Naive thymus-derived CD4-positive, alpha-beta T cell (primary cell): ENCODE measurements at regions not wholly inside any gene's neighbourhood (a gene's known extent, or its start where the extent isn't known, plus 50 kb on each side); places are given as distances from the start of the nearest gene placed in this dataset.
"Not testable (repeated sequence)": the region's sequence is repeated elsewhere in the genome, so short reads cannot be mapped to it uniquely, and the experiment has no call there.

ENCODE experiments used
- ATAC-seq: fragments of 150-1000 bp; cut with Tn5 transposase; 2 replicates; pipeline ENCODE4 v1.10.0; 2021; ENCODE audit warnings: mild to moderate bottlenecking, moderate library complexity
- CTCF ChIA-PET: fragments of 350-600 bp; sonication (Branson Sonifier 250); formaldehyde crosslinking; loops from one replicate; lab custom pipeline; 2021; ENCODE audit warnings: antibody characterized with exemption; lab: Charles Lee
- POLR2A ChIA-PET: fragments of 350-600 bp; sonication (Branson Sonifier 250); formaldehyde crosslinking; loops from one replicate; lab custom pipeline; 2021; ENCODE audit warnings: antibody characterized with exemption, inconsistent platforms; lab: Charles Lee
- DNase-seq, 9 donors: peaks; one replicate each; pipeline versions ENCODE4 v3.0.0 to v3.0.0-alpha.2; 2020 to 2022; ENCODE audit warnings: mixed read lengths in 1 of 9
- H3K27ac ChIP-seq: one replicate; pipeline ENCODE4 v1.7.0; 2013; ENCODE audit warnings: mild to moderate bottlenecking, low read depth, low read length, moderate library complexity
- H3K27me3 ChIP-seq, 2 donors: one replicate each; pipeline ENCODE4 v1.7.0; 2013; ENCODE audit warnings: low read length in 2 of 2, mild to moderate bottlenecking in 2 of 2, moderate library complexity in 2 of 2; ENCODE audit not compliant: control insufficient read depth in 2 of 2, insufficient read depth in 2 of 2
- H3K36me3 ChIP-seq, 3 experiments: 1 replicate in 2 of 3; 2 replicates in 1 of 3; pipeline ENCODE4 v1.7.0; 2013; ENCODE audit warnings: low read length in 3 of 3, mild to moderate bottlenecking in 3 of 3, moderate library complexity in 1 of 3; ENCODE audit not compliant: insufficient read depth in 3 of 3, control insufficient read depth in 2 of 3
- H3K4me1 ChIP-seq, 2 donors: one replicate each; pipeline ENCODE4 v1.7.0; 2013; ENCODE audit warnings: low read length in 2 of 2, mild to moderate bottlenecking in 2 of 2, moderate library complexity in 1 of 2; ENCODE audit not compliant: control insufficient read depth in 2 of 2, insufficient read depth in 2 of 2
- H3K4me3 ChIP-seq: 2 replicates; pipeline ENCODE4 v1.7.0; 2013; ENCODE audit warnings: mild to moderate bottlenecking, low read length
- H3K9me3 ChIP-seq, 3 experiments: 1 replicate in 2 of 3; 2 replicates in 1 of 3; pipeline ENCODE4 v1.7.0; 2013; ENCODE audit warnings: low read length in 3 of 3; ENCODE audit not compliant: control insufficient read depth in 2 of 3
- H3K27ac Mint-ChIP-seq, 9 donors: one replicate each; pipeline ENCODE4 v1.8.0; 2020 to 2022; ENCODE audit warnings: mixed read lengths in 9 of 9, mild to moderate bottlenecking in 8 of 9, moderate library complexity in 5 of 9, inconsistent platforms in 2 of 9
- H3K27me3 Mint-ChIP-seq, 5 donors: one replicate each; pipeline ENCODE4 v1.8.0; 2021 to 2022; ENCODE audit warnings: mixed read lengths in 5 of 5, mild to moderate bottlenecking in 1 of 5
- H3K36me3 Mint-ChIP-seq, 5 donors: one replicate each; pipeline ENCODE4 v1.8.0; 2020 to 2022; ENCODE audit warnings: mixed read lengths in 5 of 5, mild to moderate bottlenecking in 3 of 5, inconsistent platforms in 1 of 5
- H3K4me1 Mint-ChIP-seq, 7 donors: one replicate each; pipeline ENCODE4 v1.8.0; 2020 to 2022; ENCODE audit warnings: mixed read lengths in 7 of 7, mild to moderate bottlenecking in 3 of 7, inconsistent platforms in 1 of 7
- H3K4me3 Mint-ChIP-seq, 10 donors: one replicate each; pipeline ENCODE4 v1.8.0; 2020 to 2022; ENCODE audit warnings: mild to moderate bottlenecking in 10 of 10, mixed read lengths in 10 of 10, moderate library complexity in 6 of 10, inconsistent platforms in 2 of 10
- H3K9me3 Mint-ChIP-seq, 11 donors: one replicate each; pipeline ENCODE4 v1.8.0; 2020 to 2022; ENCODE audit warnings: mixed read lengths in 11 of 11, mild to moderate bottlenecking in 4 of 11, inconsistent platforms in 1 of 11, moderate library complexity in 1 of 11
- intact Hi-C, 2 donors: fragments of 100-400 bp; cut with micrococcal nuclease; formaldehyde crosslinking; loops; one replicate each; pipeline ENCODE4 v1.15.1; 2023

GRCh38 chr9:73441890-73442818, 290.5 kb downstream of the ANXA1 start:
- intact Hi-C loops = no loop called here
- ChIA-PET POLR2A (no interaction called here), CTCF (interaction anchor here (0.6 kb wide), 1 partner anchor 151 kb away, joined by 3 read pairs; no protein-coding TSS in a partner anchor)
- ATAC-seq (no peak), DNase-seq (no peak)
- Mint-ChIP-seq H3K27me3 (no peaks in the 10 kb centered on the region), H3K27ac (no peak overlapping the region), H3K4me1 (no peaks in the 10 kb centered on the region), H3K4me3 (no peak overlapping the region), H3K36me3 (no peaks in the 10 kb centered on the region), H3K9me3 (peaks cover 0 to 15% (median 0%) of the 10 kb centered on the region in 11 donors)
- no peak overlapping the region for H3K4me3 ChIP-seq
- H3K4me1 ChIP-seq = no peaks in the 10 kb centered on the region
- no peaks in the 10 kb centered on the region for H3K27me3 ChIP-seq
- no peak overlapping the region for H3K27ac ChIP-seq
- no peaks in the 10 kb centered on the region for H3K36me3 ChIP-seq
- no peaks in the 10 kb centered on the region for H3K9me3 ChIP-seq

GRCh38 chr9:73444821-73445220, 293.2 kb downstream of the ANXA1 start:
- H3K27me3 Mint-ChIP-seq = no peaks in the 10 kb centered on the region
- DNase-seq (no peak), ATAC-seq (no peak)
- Histone ChIP-seq H3K36me3 (no peaks in the 10 kb centered on the region), H3K4me1 (no peaks in the 10 kb centered on the region), H3K4me3 (no peak overlapping the region), H3K27me3 (no peaks in the 10 kb centered on the region), H3K27ac (no peak overlapping the region), H3K9me3 (no peaks in the 10 kb centered on the region)
- no peak overlapping the region for H3K4me3 Mint-ChIP-seq
- H3K27ac Mint-ChIP-seq = no peak overlapping the region
- intact Hi-C loops = no loop called here
- H3K36me3 Mint-ChIP-seq = no peaks in the 10 kb centered on the region
- ChIA-PET POLR2A (no interaction called here), CTCF (no interaction called here)
- H3K4me1 Mint-ChIP-seq = no peaks in the 10 kb centered on the region
- H3K9me3 Mint-ChIP-seq = peaks cover 0 to 9% (median 0%) of the 10 kb centered on the region in 11 donors

DNA sequence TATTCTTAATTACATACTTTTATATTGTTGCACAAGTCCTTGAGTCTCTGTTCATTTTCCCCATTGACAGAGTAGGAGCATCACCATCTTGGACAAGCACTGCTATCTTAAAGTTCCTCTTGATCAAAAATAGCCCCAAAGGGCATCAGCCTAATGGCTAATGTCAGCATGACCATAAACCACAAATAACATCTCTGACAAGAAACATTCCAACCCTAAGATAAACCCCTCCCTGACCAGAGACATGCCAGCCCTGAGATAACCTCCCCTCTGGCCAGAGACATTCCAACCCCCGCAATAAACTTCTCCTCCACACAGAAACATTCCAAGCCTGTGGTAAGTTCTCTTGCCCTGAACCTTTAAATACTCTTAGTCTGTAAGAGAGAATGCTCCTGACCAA, 293.7 kb downstream of the ANXA1 start:
- H3K4me3 ChIP-seq, H3K4me3 Mint-ChIP-seq, DNase-seq, H3K4me1 ChIP-seq, H3K27me3 Mint-ChIP-seq, POLR2A ChIA-PET, CTCF ChIA-PET, H3K9me3 Mint-ChIP-seq, H3K36me3 Mint-ChIP-seq, H3K36me3 ChIP-seq, H3K27me3 ChIP-seq, intact Hi-C loops, H3K4me1 Mint-ChIP-seq, ATAC-seq, H3K27ac ChIP-seq, H3K9me3 ChIP-seq, H3K27ac Mint-ChIP-seq: not testable (repeated sequence)

GRCh38 chr9:73446306-73446705, 294.6 kb downstream of the ANXA1 start:
- no peak overlapping the region for H3K4me3 ChIP-seq
- Mint-ChIP-seq H3K27me3 (no peaks in the 10 kb centered on the region), H3K27ac (no peak overlapping the region), H3K4me1 (no peaks in the 10 kb centered on the region), H3K36me3 (no peaks in the 10 kb centered on the region), H3K4me3 (no peak overlapping the region), H3K9me3 (peaks cover 0 to 9% (median 0%) of the 10 kb centered on the region in 11 donors)
- DNase-seq (no peak), ATAC-seq (no peak)
- no peaks in the 10 kb centered on the region for H3K27me3 ChIP-seq
- no peaks in the 10 kb centered on the region for H3K4me1 ChIP-seq
- ChIA-PET CTCF (no interaction called here), POLR2A (no interaction called here)
- intact Hi-C loops = no loop called here
- no peaks in the 10 kb centered on the region for H3K36me3 ChIP-seq
- H3K27ac ChIP-seq = no peak overlapping the region
- no peaks in the 10 kb centered on the region for H3K9me3 ChIP-seq

DNA sequence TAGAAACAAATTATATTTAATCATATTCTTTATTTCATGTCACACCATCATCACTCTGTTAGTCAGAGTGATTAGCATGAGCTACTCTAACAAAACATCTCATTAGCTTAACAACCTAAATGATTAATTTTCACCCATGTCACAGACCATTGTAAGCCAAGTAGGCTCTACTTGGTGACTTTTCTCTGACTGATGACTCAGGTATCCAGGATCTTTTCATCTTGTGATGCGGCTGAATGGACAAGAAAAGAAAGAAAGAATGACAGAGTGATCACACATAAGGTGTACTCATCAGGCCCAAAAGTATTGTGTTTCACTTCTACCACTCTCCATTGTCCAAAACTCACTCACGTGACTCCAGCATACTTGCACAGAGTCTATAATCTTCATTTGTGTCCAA, 299.3 kb downstream of the ANXA1 start:
- Mint-ChIP-seq H3K4me3 (no peak overlapping the region), H3K27me3 (no peaks in the 10 kb centered on the region), H3K4me1 (no peaks in the 10 kb centered on the region), H3K27ac (no peak overlapping the region), H3K9me3 (peaks cover 0 to 8% (median 0%) of the 10 kb centered on the region in 11 donors), H3K36me3 (no peaks in the 10 kb centered on the region)
- ChIA-PET CTCF (no interaction called here), POLR2A (no interaction called here)
- Histone ChIP-seq H3K4me3 (no peak overlapping the region), H3K27me3 (no peaks in the 10 kb centered on the region), H3K36me3 (no peaks in the 10 kb centered on the region), H3K9me3 (no peaks in the 10 kb centered on the region), H3K4me1 (no peaks in the 10 kb centered on the region), H3K27ac (no peak overlapping the region)
- ATAC-seq = no peak
- no peak for DNase-seq
- intact Hi-C loops = no loop called here

DNA sequence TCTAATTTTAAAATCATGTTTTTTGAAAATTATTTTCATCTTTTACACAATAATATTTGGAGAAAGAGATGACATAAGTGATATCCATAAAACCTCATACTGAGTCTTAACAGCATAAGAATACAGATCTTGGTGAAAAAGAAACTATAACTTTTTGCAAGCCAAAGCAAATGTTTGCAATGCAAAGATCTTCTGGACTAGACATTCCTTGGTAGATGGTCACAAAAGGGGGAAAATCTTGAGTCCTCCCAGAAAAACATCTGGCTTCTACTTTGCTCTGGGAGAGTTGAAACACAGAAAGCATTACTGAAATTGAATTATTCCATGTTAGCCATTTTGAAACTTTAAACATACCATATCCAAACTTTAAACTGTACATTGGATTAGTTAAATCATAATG, 308.2 kb downstream of the ANXA1 start:
- POLR2A ChIA-PET = no interaction called here
- DNase-seq (no peak), ATAC-seq (no peak)
- Histone ChIP-seq H3K9me3 (no peaks in the 10 kb centered on the region), H3K27me3 (no peaks in the 10 kb centered on the region), H3K27ac (no peak overlapping the region), H3K4me1 (no peaks in the 10 kb centered on the region), H3K4me3 (no peak overlapping the region), H3K36me3 (no peaks in the 10 kb centered on the region)
- H3K9me3 Mint-ChIP-seq = peaks cover 0 to 2% (median 0%) of the 10 kb centered on the region in 11 donors
- H3K4me1 Mint-ChIP-seq = no peaks in the 10 kb centered on the region
- H3K36me3 Mint-ChIP-seq = no peaks in the 10 kb centered on the region
- intact Hi-C loops = loop anchor here in 1 of 2 donors (5.0 kb wide), 1 partner anchor 52 kb away; no protein-coding TSS in a partner anchor
- no peaks in the 10 kb centered on the region for H3K27me3 Mint-ChIP-seq
- H3K27ac Mint-ChIP-seq = no peak overlapping the region
- no peak overlapping the region for H3K4me3 Mint-ChIP-seq
- CTCF ChIA-PET = no interaction called here

DNA sequence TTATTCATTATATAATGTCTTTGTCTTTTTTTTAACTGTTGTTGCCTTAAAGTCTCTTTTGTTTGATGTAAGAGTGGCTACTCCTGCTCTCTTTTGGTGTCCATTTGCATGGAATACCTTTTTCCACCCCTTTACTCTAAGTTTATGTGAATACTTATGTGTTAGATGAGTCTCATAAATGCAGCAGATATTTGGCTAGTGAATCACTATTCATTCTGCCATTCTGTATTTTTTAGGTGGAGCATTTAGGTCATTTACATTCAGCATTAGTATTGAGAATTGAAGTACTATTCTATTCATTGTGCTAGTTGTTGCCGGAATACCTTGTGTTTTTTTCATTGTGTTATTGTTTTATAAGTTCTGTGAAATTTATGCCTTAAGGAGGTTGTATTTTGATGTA, 317.1 kb downstream of the ANXA1 start:
- Mint-ChIP-seq H3K27ac (no peak overlapping the region), H3K9me3 (peaks cover 0 to 7% (median 1%) of the 10 kb centered on the region in 11 donors), H3K4me1 (no peaks in the 10 kb centered on the region), H3K4me3 (no peak overlapping the region), H3K36me3 (no peaks in the 10 kb centered on the region), H3K27me3 (no peaks in the 10 kb centered on the region)
- DNase-seq (no peak), ATAC-seq (no peak)
- Histone ChIP-seq H3K27me3 (no peaks in the 10 kb centered on the region), H3K4me3 (no peak overlapping the region), H3K9me3 (no peaks in the 10 kb centered on the region), H3K27ac (no peak overlapping the region), H3K4me1 (no peaks in the 10 kb centered on the region), H3K36me3 (no peaks in the 10 kb centered on the region)
- POLR2A ChIA-PET = no interaction called here
- intact Hi-C loops = no loop called here
- CTCF ChIA-PET = no interaction called here
